HEK293T (cell line): ENCODE measurements at regions not wholly inside any gene's neighbourhood (a gene's known extent, or its start where the extent isn't known, plus 50 kb on each side); places are given as distances from the start of the nearest gene placed in this dataset.
"Not testable (repeated sequence)": the region's sequence is repeated elsewhere in the genome, so short reads cannot be mapped to it uniquely, and the experiment has no call there.

Source experiments
- CTCF ChIA-PET: fragments of 350-600 bp; formaldehyde crosslinking; extraction: SDS; loops from one replicate; lab custom pipeline; 2021; ENCODE audit warnings: antibody characterized with exemption, inconsistent platforms; lab: Yijun Ruan, JAX
- POLR2A ChIA-PET: fragments of 350-600 bp; formaldehyde crosslinking; extraction: SDS; loops from one replicate; lab custom pipeline; 2020; ENCODE audit warnings: antibody characterized with exemption, inconsistent platforms; lab: Yijun Ruan, JAX
- DNase-seq: peaks from one replicate; pipeline ENCODE4 v3.0.0; 2012; ENCODE audit warnings: mixed read lengths; ENCODE audit errors: extremely low spot score
- ARNT ChIP-seq: fragments of 450-650 bp; IDR thresholded peaks from 2 replicates; pipeline ENCODE4 v1.6.1; 2017; ENCODE audit warnings: mild to moderate bottlenecking
- BHLHE40 ChIP-seq: fragments of 450-650 bp; IDR thresholded peaks from 2 replicates; pipeline ENCODE4 v1.6.1; 2016; ENCODE audit warnings: mild to moderate bottlenecking, moderate library complexity, borderline replicate concordance
- CTBP1 ChIP-seq: fragments of 450-650 bp; IDR thresholded peaks from 2 replicates; pipeline ENCODE4 v1.6.1; 2016; ENCODE audit warnings: borderline replicate concordance
- ELF4 ChIP-seq: fragments of 450-650 bp; IDR thresholded peaks from 2 replicates; pipeline ENCODE4 v1.6.1; 2017; ENCODE audit warnings: antibody characterized with exemption
- FOXA1 ChIP-seq: fragments of 450-650 bp; IDR thresholded peaks from 2 replicates; pipeline ENCODE4 v1.6.1; 2016; ENCODE audit warnings: mild to moderate bottlenecking
- FOXK2 ChIP-seq: fragments of 450-650 bp; IDR thresholded peaks from 2 replicates; pipeline ENCODE4 v1.6.1; 2016; ENCODE audit warnings: mild to moderate bottlenecking
- FOXM1 ChIP-seq: fragments of 450-650 bp; IDR thresholded peaks from 2 replicates; pipeline ENCODE4 v1.6.1; 2017; ENCODE audit warnings: mild to moderate bottlenecking, borderline replicate concordance
- HDGF ChIP-seq: fragments of 450-650 bp; IDR thresholded peaks from 2 replicates; pipeline ENCODE4 v1.6.1; 2017; ENCODE audit warnings: antibody characterized with exemption, borderline replicate concordance
- L3MBTL2 ChIP-seq: fragments of 450-650 bp; conservative IDR thresholded peaks from 2 replicates; pipeline ENCODE4 v1.6.1; 2016; ENCODE audit warnings: mild to moderate bottlenecking
- LEF1 ChIP-seq: fragments of 450-650 bp; IDR thresholded peaks from 2 replicates; pipeline ENCODE4 v1.6.1; 2017; ENCODE audit warnings: mild to moderate bottlenecking, borderline replicate concordance
- NFRKB ChIP-seq: fragments of 450-650 bp; IDR thresholded peaks from 2 replicates; pipeline ENCODE4 v1.6.1; 2016; ENCODE audit warnings: mild to moderate bottlenecking, moderate library complexity
- PKNOX1 ChIP-seq: fragments of 450-650 bp; IDR thresholded peaks from 2 replicates; pipeline ENCODE4 v1.6.1; 2016
- SP1 ChIP-seq: fragments of 450-650 bp; IDR thresholded peaks from 2 replicates; pipeline ENCODE4 v1.6.1; 2017
- SUZ12 ChIP-seq: fragments of 450-650 bp; IDR thresholded peaks from 2 replicates; pipeline ENCODE4 v1.6.1; 2016; ENCODE audit warnings: mild to moderate bottlenecking
- TARDBP ChIP-seq: fragments of 450-650 bp; IDR thresholded peaks from 2 replicates; pipeline ENCODE4 v1.6.1; 2016
- ZNF384 ChIP-seq: fragments of 450-650 bp; IDR thresholded peaks from 2 replicates; pipeline ENCODE4 v1.6.1; 2016

GRCh38 chr14:71397371-71397770 is 490.1 kb downstream of the PCNX1 start:
- POLR2A ChIA-PET: no interaction called here
- CTCF ChIA-PET: no interaction called here
- TF ChIP-seq L3MBTL2 (no peak), LEF1 (no peak), SUZ12 (no peak), FOXK2 (no peak), PKNOX1 (no peak), FOXA1 (no peak)
- no peak for DNase-seq

- TF ChIP-seq FOXM1 (no peak), ZNF384 (no peak), SUZ12 (no peak), ELF4 (no peak), HDGF (no peak), FOXK2 (no peak), ARNT (no peak), L3MBTL2 (no peak), BHLHE40 (no peak), NFRKB (no peak), LEF1 (no peak)
- DNase-seq: no peak
- POLR2A ChIA-PET: no interaction called here
- CTCF ChIA-PET: no interaction called here
Measured at GRCh38 chr14:71398450-71398849, 491.2 kb downstream of the PCNX1 start.

- ChIA-PET CTCF (interaction anchor here (0.7 kb wide), 1 partner anchor 16 kb away, joined by 3 read pairs; no protein-coding TSS in a partner anchor), POLR2A (no interaction called here)
- no peak for TF ChIP-seq LEF1
- no peak for TF ChIP-seq FOXA1
- no peak for TF ChIP-seq BHLHE40
- no peak for TF ChIP-seq SUZ12
- TF ChIP-seq NFRKB: no peak
- no peak for TF ChIP-seq FOXK2
- no peak for TF ChIP-seq CTBP1
- TF ChIP-seq FOXM1: no peak
- TF ChIP-seq SP1: no peak
- no peak for TF ChIP-seq ZNF384
- no peak for TF ChIP-seq ARNT
- no peak for TF ChIP-seq TARDBP
- no peak for DNase-seq
Measured at GRCh38 chr14:71399057-71399487, 491.8 kb downstream of the PCNX1 start.

GRCh38 chr14:71400871-71401321 is 493.6 kb downstream of the PCNX1 start:
- peak; percentile 10 for DNase-seq
- CTCF ChIA-PET: no interaction called here
- POLR2A ChIA-PET: no interaction called here
- TF ChIP-seq BHLHE40 (no peak), PKNOX1 (no peak), FOXM1 (no peak), HDGF (no peak), ARNT (no peak), CTBP1 (no peak), FOXA1 (no peak), L3MBTL2 (no peak), ELF4 (no peak), LEF1 (no peak), NFRKB (no peak), ZNF384 (no peak), TARDBP (no peak), SP1 (no peak)

- DNase-seq: not testable (repeated sequence)
Measured at GRCh38 chr14:71402415-71402814, 495.2 kb downstream of the PCNX1 start.

GRCh38 chr14:71403656-71404055 is 496.4 kb downstream of the PCNX1 start:
- TF ChIP-seq ZNF384 (no peak), ELF4 (no peak), FOXA1 (no peak), L3MBTL2 (no peak), CTBP1 (no peak), PKNOX1 (no peak), HDGF (no peak), TARDBP (no peak), BHLHE40 (no peak), ARNT (no peak), LEF1 (no peak), FOXK2 (no peak), NFRKB (no peak), SP1 (no peak), FOXM1 (no peak), SUZ12 (no peak)
- DNase-seq: peak; percentile 19
- ChIA-PET CTCF (interaction anchor here (0.6 kb wide), 1 partner anchor 53 kb away, joined by 4 read pairs; no protein-coding TSS in a partner anchor), POLR2A (interaction anchor here (0.6 kb wide), 1 partner anchor 82 kb away, joined by 4 read pairs; no protein-coding TSS in a partner anchor)

More at GRCh38 chr14:71402415-71402814, 495.2 kb downstream of the PCNX1 start:
- POLR2A ChIA-PET, CTCF ChIA-PET: not testable (repeated sequence)

GRCh38 chr14:71405676-71406075 is 498.4 kb downstream of the PCNX1 start:
- TF ChIP-seq ZNF384: no peak
- TF ChIP-seq FOXK2: no peak
- TF ChIP-seq HDGF: no peak
- no peak for TF ChIP-seq NFRKB
- TF ChIP-seq L3MBTL2: no peak
- ChIA-PET CTCF (no interaction called here), POLR2A (no interaction called here)
- no peak for DNase-seq
